GM12892 (cell line): ENCODE measurements at regions not wholly inside any gene's neighbourhood (a gene's known extent, or its start where the extent isn't known, plus 50 kb on each side); places are given as distances from the start of the nearest gene placed in this dataset.

Source experiments
- DNase-seq: peaks from one replicate; pipeline ENCODE4 v3.0.0; 2011; ENCODE audit not compliant: insufficient read length
- FAIRE-seq: peaks from 2 replicates; lab custom pipeline; 2011; peaks lifted over from hg19 to GRCh38; lab: Jason Lieb, UNC
- POLR2A ChIP-seq: IDR thresholded peaks from 2 replicates; pipeline ENCODE4 v1.6.1; 2011; ENCODE audit warnings: low read depth, low read length, control low read depth
- POLR2AphosphoS5 ChIP-seq: IDR thresholded peaks from 2 replicates; pipeline ENCODE4 v1.6.1; 2011; ENCODE audit warnings: low read depth, low read length, control low read depth
- TAF1 ChIP-seq: IDR thresholded peaks from 2 replicates; pipeline ENCODE4 v1.6.1; 2011; ENCODE audit warnings: low read depth, mild to moderate bottlenecking, control low read depth, low read length, borderline replicate concordance

- TF ChIP-seq POLR2AphosphoS5 (no peak), TAF1 (no peak), POLR2A (no peak)
- DNase-seq = no peak
- no peak for FAIRE-seq
These were observed 781.4 kb downstream of the QKI start for GRCh38 chr6:164195942-164196281.

DNA sequence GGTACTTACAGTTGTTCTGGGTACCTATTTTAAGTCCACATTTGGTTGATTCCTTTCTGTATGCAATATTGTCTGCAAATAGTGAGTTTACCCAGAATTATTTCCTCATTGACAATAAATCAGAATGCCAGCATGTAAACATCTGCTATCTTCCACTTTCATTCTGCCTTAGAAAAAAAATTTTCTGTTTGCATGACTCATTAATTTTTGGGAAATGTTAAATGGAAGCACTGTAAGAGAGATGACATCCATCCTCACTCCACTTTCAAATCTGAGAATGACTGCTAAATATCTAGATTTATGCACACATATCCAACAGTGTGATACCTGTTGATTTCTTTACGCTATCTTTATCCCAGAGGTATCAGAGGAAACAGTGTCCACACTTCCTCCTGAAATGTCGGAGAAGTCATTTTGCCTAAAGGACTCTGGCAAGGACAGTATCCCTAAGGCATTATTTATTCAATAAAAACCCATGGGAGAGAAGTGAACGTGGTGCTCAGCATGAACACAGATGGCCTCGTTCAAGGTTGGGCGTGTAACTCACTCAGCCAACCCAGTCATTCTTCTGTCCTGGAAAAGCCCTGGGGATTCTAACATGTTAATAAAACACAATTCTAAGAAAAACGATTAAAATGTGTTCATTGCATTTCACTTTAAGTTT is 780.9 kb downstream of the QKI start:
- TF ChIP-seq POLR2A = no peak
- TF ChIP-seq TAF1 = no peak
- TF ChIP-seq POLR2AphosphoS5 = no peak
- FAIRE-seq = no peak

GRCh38 chr6:164188861-164189260 is 774.3 kb downstream of the QKI start:
- DNase-seq (no peak), FAIRE-seq (no peak)
- TF ChIP-seq POLR2A = no peak

More for the DNA sequence above, 780.9 kb downstream of the QKI start:
- no peak for DNase-seq

- no peak for TF ChIP-seq TAF1
- no peak for TF ChIP-seq POLR2AphosphoS5
- TF ChIP-seq POLR2A = no peak
- FAIRE-seq = no peak
- DNase-seq = no peak
These were observed 771.0 kb downstream of the QKI start for GRCh38 chr6:164185471-164185871.

DNA sequence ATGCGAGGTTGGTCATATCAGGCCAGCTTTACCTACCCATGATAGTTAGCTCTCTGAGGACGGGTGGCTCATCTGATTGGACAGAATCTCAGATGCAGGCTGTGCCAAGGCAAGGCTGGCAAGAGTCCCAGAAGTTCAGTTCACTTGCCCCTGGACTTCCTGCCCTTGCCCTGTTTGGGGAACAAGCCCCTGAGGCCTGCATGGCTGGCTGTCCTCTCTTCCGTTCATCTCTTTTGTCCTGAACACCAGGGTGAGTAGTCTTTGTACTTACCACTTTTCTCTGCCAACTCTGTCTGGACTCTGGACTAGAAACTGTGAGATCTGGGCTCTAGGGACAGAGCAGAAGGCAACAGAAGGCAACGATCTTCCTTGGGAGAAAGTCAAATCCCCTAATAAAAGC is 769.9 kb downstream of the QKI start:
- DNase-seq (no peak), FAIRE-seq (no peak)
- no peak for TF ChIP-seq POLR2A
- no peak for TF ChIP-seq POLR2AphosphoS5

DNA sequence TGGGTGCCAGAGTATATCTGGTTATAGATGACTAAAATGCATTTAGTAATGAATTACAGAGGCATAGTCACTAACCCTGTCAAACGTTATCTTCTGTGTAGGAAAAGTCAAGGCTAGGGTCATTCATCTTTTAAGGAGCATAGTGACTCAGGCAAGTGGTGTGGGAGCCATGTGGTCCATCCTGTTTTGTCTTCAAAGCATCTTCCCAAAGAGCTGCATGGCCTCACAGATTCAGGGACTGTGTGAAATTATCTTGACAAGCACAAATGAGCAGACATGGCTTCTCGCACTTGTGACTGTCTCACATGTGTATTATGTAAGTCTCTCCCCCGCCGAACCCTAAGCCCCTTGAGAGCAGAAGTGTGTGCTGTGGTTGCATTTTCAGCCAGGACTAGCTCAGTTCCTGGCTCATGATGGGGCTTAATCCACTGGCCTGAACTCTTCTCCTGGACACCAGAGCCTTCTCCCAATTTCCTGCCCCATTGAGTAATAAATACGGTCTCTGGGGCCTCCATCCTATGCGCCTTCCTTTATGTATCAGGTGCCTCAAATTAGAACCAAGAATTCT is 769.1 kb downstream of the QKI start:
- TF ChIP-seq TAF1 (no peak), POLR2AphosphoS5 (no peak)
- DNase-seq (no peak), FAIRE-seq (no peak)

GRCh38 chr6:164178679-164179332 is 764.3 kb downstream of the QKI start:
- FAIRE-seq (no peak), DNase-seq (no peak)
- no peak for TF ChIP-seq POLR2A
- TF ChIP-seq TAF1 = no peak
- TF ChIP-seq POLR2AphosphoS5 = no peak

DNA sequence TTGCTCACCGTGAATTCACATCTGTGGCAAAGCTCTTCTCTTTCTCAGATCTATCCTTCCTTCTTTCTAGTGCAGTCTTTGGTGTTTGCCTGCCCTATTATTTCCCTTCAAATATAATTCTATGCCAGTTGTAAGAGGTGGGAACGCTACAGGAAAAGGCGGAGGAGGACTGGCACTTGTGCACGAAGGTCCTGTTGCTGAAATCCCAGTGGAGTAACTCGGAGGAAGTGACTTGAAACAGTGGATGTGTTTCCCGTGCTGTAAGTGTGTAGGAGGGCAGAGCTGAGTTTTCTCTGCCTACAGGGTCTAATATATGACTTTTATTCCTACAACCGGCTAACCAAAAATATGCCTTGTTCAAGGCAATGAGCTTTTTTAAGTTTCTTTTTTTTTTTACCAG is 754.8 kb downstream of the QKI start:
- TF ChIP-seq POLR2A = no peak
- no peak for TF ChIP-seq POLR2AphosphoS5
- FAIRE-seq (no peak), DNase-seq (no peak)

DNA sequence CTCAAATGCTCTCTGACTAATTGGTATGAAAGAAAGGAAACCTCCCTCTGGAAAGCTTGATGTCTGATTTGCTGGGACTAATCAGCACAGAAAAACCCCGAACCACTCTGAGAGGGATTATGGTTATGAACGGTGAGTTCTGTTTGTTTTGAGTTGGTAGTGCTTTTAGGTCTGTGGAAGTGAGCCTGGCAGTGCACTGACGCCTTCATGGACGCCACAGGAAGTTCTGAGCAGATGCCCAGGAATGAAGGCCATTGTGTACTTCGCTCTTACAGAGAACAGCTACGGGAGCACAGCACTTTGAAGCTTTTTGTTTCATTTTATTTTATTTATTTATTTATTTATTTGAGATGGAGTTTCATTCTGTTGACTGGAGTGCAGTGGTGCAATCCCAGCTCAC is 754.1 kb downstream of the QKI start:
- FAIRE-seq (no peak), DNase-seq (no peak)
- TF ChIP-seq TAF1 (no peak), POLR2A (no peak), POLR2AphosphoS5 (no peak)

GRCh38 chr6:164167873-164168405 is 753.4 kb downstream of the QKI start:
- TF ChIP-seq POLR2AphosphoS5 (no peak), POLR2A (no peak), TAF1 (no peak)
- no peak for DNase-seq
- no peak for FAIRE-seq

- no peak for TF ChIP-seq POLR2AphosphoS5
- TF ChIP-seq POLR2A = no peak
- TF ChIP-seq TAF1 = no peak
- DNase-seq = no peak
- no peak for FAIRE-seq
These were observed 752.5 kb downstream of the QKI start for GRCh38 chr6:164166996-164167395.

GRCh38 chr6:164166515-164166914 is 752.0 kb downstream of the QKI start:
- TF ChIP-seq POLR2A (no peak), POLR2AphosphoS5 (no peak), TAF1 (no peak)
- no peak for FAIRE-seq
- no peak for DNase-seq
